ENCODE measurements at regions not wholly inside any gene's neighbourhood (a gene's known extent, or its start where the extent isn't known, plus 50 kb on each side); places are given as distances from the start of the nearest gene placed in this dataset.

DNA sequence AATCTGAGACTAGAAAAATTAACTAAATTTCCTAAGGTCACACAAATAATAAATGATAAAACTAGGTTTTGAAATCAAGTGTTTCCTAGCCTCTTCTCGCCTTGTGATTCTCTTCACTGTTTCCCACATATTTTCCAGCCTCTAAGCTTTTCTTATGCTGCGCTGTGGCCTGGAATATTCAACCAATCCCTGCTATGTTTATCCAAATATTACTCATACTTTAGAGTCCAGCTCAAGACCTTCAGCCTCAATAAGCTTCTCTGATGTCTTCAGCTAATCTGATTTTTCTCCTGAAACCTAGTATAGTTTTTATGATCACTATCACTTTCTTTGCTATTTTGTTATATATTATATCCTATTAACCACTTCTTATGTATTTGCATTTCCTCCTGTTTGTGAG lies 303.1 kb upstream of the CDH6 start:
- no peak overlapping the region for H3K27ac ChIP-seq
- TF ChIP-seq POLR2A (IDR thresholded peaks at IDR 0.05) = no peak
- TF ChIP-seq, protein P1, sequence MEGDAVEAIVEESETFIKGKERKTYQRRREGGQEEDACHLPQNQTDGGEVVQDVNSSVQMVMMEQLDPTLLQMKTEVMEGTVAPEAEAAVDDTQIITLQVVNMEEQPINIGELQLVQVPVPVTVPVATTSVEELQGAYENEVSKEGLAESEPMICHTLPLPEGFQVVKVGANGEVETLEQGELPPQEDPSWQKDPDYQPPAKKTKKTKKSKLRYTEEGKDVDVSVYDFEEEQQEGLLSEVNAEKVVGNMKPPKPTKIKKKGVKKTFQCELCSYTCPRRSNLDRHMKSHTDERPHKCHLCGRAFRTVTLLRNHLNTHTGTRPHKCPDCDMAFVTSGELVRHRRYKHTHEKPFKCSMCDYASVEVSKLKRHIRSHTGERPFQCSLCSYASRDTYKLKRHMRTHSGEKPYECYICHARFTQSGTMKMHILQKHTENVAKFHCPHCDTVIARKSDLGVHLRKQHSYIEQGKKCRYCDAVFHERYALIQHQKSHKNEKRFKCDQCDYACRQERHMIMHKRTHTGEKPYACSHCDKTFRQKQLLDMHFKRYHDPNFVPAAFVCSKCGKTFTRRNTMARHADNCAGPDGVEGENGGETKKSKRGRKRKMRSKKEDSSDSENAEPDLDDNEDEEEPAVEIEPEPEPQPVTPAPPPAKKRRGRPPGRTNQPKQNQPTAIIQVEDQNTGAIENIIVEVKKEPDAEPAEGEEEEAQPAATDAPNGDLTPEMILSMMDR (IDR thresholded peaks at IDR 0.05) = no peak
- no peaks in the 10 kb centered on the region for H3K27me3 ChIP-seq
- no peak for DNase-seq
- H3K4me3 ChIP-seq = no peak overlapping the region
- 41 to 72% methylated on average over 2 of the region's 2 CpGs for WGBS, 2 donors
- no peaks in the 10 kb centered on the region for H3K4me1 ChIP-seq
- no peaks in the 10 kb centered on the region for H3K36me3 ChIP-seq (ENCODE audit: low read depth, missing control alignments)
- H3K9me3 ChIP-seq = no peaks in the 10 kb centered on the region
- intact Hi-C loops (cut with DNase I; ENCODE audit: low total_unique reads) = no loop called here

DNA sequence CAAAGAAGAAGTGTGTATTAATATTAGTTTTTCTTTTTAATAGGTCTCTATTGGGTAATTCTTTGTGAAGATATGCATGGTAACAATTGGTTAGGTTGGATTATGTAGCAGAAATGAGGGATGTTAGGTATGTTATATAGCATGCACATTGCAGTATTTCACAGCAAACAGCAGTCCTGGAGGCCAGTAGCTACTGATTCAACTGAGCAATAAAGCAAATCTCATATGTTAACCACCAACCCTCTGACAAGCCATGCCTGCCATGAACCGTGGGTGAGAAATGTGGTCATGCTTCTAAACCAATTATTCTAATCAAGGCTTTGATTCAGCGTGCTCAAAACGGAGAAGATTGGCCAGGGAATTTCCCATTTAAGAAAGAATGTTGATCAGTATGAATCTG lies 313.0 kb upstream of the CDH6 start:
- Histone ChIP-seq H3K4me3 (no peak overlapping the region), H3K36me3 (ENCODE audit: low read depth, missing control alignments) (no peaks in the 10 kb centered on the region), H3K4me1 (no peaks in the 10 kb centered on the region), H3K27ac (no peak overlapping the region), H3K9me3 (no peaks in the 10 kb centered on the region), H3K27me3 (no peaks in the 10 kb centered on the region)
- no peak for DNase-seq
- intact Hi-C loops (cut with DNase I; ENCODE audit: low total_unique reads) = no loop called here
- TF ChIP-seq POLR2A (IDR thresholded peaks at IDR 0.05) = no peak
- TF ChIP-seq, protein P1 (IDR thresholded peaks at IDR 0.05) = no peak
- WGBS, 2 donors = 73 to 77% methylated on average over 3 of the region's 3 CpGs

DNA sequence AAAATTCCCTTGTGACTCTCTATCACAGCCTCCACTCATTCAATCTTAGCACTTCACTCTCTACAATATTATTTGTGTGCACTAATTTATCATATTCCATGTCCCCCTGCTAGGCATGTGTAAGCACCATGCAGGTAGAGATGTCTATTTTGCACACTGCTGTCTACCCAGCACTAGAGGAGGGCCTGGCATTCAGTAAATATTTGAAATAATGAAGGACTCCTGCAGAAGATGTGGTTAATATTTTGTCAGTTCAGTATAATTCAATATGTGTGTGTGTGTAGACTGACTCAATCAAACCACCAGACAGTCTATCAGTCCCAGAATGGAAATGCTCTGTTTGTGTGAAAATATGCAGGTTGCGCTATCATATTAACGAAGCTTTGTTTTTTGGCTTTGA lies 313.6 kb upstream of the CDH6 start:
- Histone ChIP-seq H3K36me3 (ENCODE audit: low read depth, missing control alignments) (no peaks in the 10 kb centered on the region), H3K4me1 (no peaks in the 10 kb centered on the region), H3K27ac (no peak overlapping the region), H3K4me3 (no peak overlapping the region), H3K9me3 (no peaks in the 10 kb centered on the region), H3K27me3 (no peaks in the 10 kb centered on the region)
- TF ChIP-seq, protein P1 (IDR thresholded peaks at IDR 0.05) = no peak
- no peak for TF ChIP-seq POLR2A (IDR thresholded peaks at IDR 0.05)
- WGBS, 2 donors = 89 to 96% methylated on average over 2 of the region's 2 CpGs
- no peak for DNase-seq
- intact Hi-C loops (cut with DNase I; ENCODE audit: low total_unique reads) = no loop called here

DNA sequence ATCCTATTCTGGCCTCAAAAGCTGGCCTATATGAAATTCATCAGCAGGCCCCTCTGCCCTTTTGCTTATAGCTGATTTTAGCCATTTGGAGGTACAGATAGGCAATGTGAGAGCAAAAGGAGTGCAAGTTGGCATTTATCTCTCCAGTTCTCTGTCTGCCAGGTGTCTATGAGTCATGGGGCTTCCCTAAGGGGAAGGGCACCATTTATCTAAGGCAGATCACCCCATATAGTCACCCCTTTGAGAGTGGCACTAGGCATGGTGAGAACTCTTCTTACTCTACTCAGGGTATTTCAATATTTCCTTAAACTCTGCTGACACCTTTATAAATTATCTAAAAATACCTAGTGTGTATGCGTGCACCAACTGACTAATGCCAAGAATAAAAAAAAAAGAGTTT lies 314.7 kb upstream of the CDH6 start:
- DNase-seq = no peak
- Histone ChIP-seq H3K4me3 (no peak overlapping the region), H3K27ac (no peak overlapping the region), H3K27me3 (no peaks in the 10 kb centered on the region), H3K9me3 (no peaks in the 10 kb centered on the region), H3K4me1 (no peaks in the 10 kb centered on the region), H3K36me3 (ENCODE audit: low read depth, missing control alignments) (no peaks in the 10 kb centered on the region)
- TF ChIP-seq, protein P1 (IDR thresholded peaks at IDR 0.05) = no peak
- WGBS, 2 donors = 94 to 97% methylated on average over 1 of the region's 1 CpG
- intact Hi-C loops (cut with DNase I; ENCODE audit: low total_unique reads) = no loop called here

DNA sequence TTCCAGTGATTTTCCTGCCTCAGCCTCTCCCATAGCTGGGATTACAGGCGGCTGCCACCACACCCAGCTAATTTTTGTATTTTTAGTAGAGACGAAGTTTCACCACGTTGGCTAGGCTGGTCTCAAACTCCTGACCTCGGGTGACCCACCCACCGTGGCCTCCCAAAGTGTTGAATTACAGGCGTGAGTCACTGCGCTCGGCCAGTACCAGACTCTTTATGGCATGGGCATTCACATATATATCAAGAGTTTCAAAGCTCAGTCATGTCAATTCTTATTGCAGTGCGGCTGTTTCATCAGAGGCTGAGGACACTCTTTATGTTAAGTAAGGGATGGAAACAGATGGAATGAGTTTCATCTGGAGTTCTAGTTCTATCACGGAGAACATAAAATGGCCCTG lies 315.2 kb upstream of the CDH6 start:
- H3K9me3 ChIP-seq = no peaks in the 10 kb centered on the region
- no peak overlapping the region for H3K4me3 ChIP-seq
- no peak overlapping the region for H3K27ac ChIP-seq
- TF ChIP-seq POLR2A (IDR thresholded peaks at IDR 0.05) = no peak
- TF ChIP-seq, protein P1 (IDR thresholded peaks at IDR 0.05) = no peak
- no peaks in the 10 kb centered on the region for H3K36me3 ChIP-seq (ENCODE audit: low read depth, missing control alignments)
- WGBS, 2 donors = 91 to 92% methylated on average over 10 of the region's 10 CpGs
- no peak for DNase-seq
- intact Hi-C loops (cut with DNase I; ENCODE audit: low total_unique reads) = no loop called here
- H3K4me1 ChIP-seq = no peaks in the 10 kb centered on the region
- no peaks in the 10 kb centered on the region for H3K27me3 ChIP-seq

Measured in testis (tissue), 2 donors.